ENCODE measurements at regions not wholly inside any gene's neighbourhood (a gene's known extent, or its start where the extent isn't known, plus 50 kb on each side); places are given as distances from the start of the nearest gene placed in this dataset.

GRCh38 chr11:71070490-71071453, 181.6 kb downstream of the SHANK2 start:
- Histone ChIP-seq H3K23ac (ENCODE audit: insufficient read length) (no peak overlapping the region), H3K18ac (ENCODE audit: extremely low read depth, low read length) (no peak overlapping the region), H3K4me3 (ENCODE audit: extremely low read depth in 1 of 4, insufficient read depth in 2 of 4, low read depth in 3 of 4, low read length in 4 of 4) (no peak overlapping the region), H4K20me1 (replicated peaks in 1 of 2; ENCODE audit: control insufficient read depth in 1 of 2, insufficient read depth in 2 of 2, low read length in 2 of 2) (peaks cover 1 to 15% of the 10 kb centered on the region in 2 experiments), H3K23me2 (ENCODE audit: low read depth, low read length) (peaks cover 13% of the 10 kb centered on the region; the same call in 1 of the 2 replicates), H2BK120ac (replicated peaks; ENCODE audit: low read depth, low read length) (no peak overlapping the region), H3K79me1 (ENCODE audit: low read depth, low read length) (peaks cover 2% of the 10 kb centered on the region; the same call in 1 of the 2 replicates), H3K27ac (ENCODE audit: low read depth, low read length) (no peak overlapping the region), H4K8ac (ENCODE audit: extremely low read depth, insufficient read depth, low read length) (no peak overlapping the region), H3K4me2 (ENCODE audit: insufficient read depth in 1 of 2, low read depth in 2 of 2, low read length in 2 of 2) (no peak overlapping the region), H2AFZ (ENCODE audit: low read length) (no peak overlapping the region), H3K36me3 (ENCODE audit: control insufficient read depth in 2 of 4, insufficient read depth in 4 of 4, low read length in 3 of 4) (peaks cover 0 to 6% (median 2%) of the 10 kb centered on the region in 4 experiments; a peak in 3 of 8 replicates), H4K5ac (ENCODE audit: insufficient read length, low read depth, low read length) (no peak overlapping the region), H4K91ac (replicated peaks; ENCODE audit: insufficient read length, low read length) (no peak overlapping the region), H2BK5ac (ENCODE audit: low read depth, low read length) (no peak overlapping the region), H2BK15ac (ENCODE audit: low read length) (no peak overlapping the region), H2BK20ac (ENCODE audit: low read length) (no peak overlapping the region), H3K14ac (ENCODE audit: insufficient read length) (no peak overlapping the region), H2AK5ac (ENCODE audit: low read depth, low read length) (no peak overlapping the region), H3K79me2 (ENCODE audit: control insufficient read depth in 1 of 2, insufficient read depth in 2 of 2, low read length in 2 of 2) (peaks cover 5 to 14% of the 10 kb centered on the region in 2 experiments; a peak in 3 of 4 replicates), H3K9me3 (ENCODE audit: insufficient read depth in 2 of 2, low read depth in 1 of 2, low read length in 1 of 2) (peaks cover 0 to 6% of the 10 kb centered on the region in 2 experiments; a peak in 1 of 4 replicates), H3K4ac (replicated peaks; ENCODE audit: insufficient read length, low read depth, low read length) (no peak overlapping the region), H3K4me1 (replicated peaks in 1 of 4; ENCODE audit: control insufficient read depth in 3 of 4, insufficient read depth in 4 of 4, low read length in 3 of 4) (no peaks in the 10 kb centered on the region; a peak in 2 of 7 replicates), H3K27me3 (replicated peaks in 1 of 4; ENCODE audit: control insufficient read depth in 3 of 4, extremely low read depth in 1 of 4, insufficient read depth in 3 of 4, low read length in 3 of 4) (no peaks in the 10 kb centered on the region), H3K56ac (replicated peaks; ENCODE audit: insufficient read length, low read depth, low read length) (no peak overlapping the region), H2BK12ac (ENCODE audit: low read depth, low read length) (no peak overlapping the region), H3K9ac (replicated peaks in 1 of 4; ENCODE audit: extremely low read depth in 1 of 4, low read depth in 3 of 4, low read length in 3 of 4) (no peak overlapping the region)
- POLR2A ChIA-PET (ENCODE audit: partially characterized antibody) = no interaction called here
- 89% methylated on average over 12 of the region's 12 CpGs; no CpG with 5 or more reads in 1 of the 2 experiments for WGBS, 2 experiments (ENCODE audit: extremely low coverage in 1 of 2, insufficient coverage in 1 of 2, insufficient read length in 1 of 2, insufficient replicate concordance in 2 of 2, low coverage in 1 of 2, low lambda C conversion rate in 2 of 2, missing lambda C conversion rate in 1 of 2)
- DNase-seq (ENCODE audit: low read depth in 1 of 2, low spot score in 2 of 2) (no peak), FAIRE-seq (no peak)
- CTCF ChIA-PET (ENCODE audit: partially characterized antibody) = interaction anchor here (0.6 to 1.8 kb wide), 7 partner anchors 9 to 1357 kb away, joined by 3 to 6 read pairs (median 4); no protein-coding TSS in a partner anchor
- no peak for TF ChIP-seq SUZ12 (IDR thresholded peaks at IDR 0.05; ENCODE audit: low read length)
- no peak for TF ChIP-seq EGR1 (IDR thresholded peaks at IDR 0.05; ENCODE audit: borderline replicate concordance, low read depth, low read length)
- TF ChIP-seq, protein P1, sequence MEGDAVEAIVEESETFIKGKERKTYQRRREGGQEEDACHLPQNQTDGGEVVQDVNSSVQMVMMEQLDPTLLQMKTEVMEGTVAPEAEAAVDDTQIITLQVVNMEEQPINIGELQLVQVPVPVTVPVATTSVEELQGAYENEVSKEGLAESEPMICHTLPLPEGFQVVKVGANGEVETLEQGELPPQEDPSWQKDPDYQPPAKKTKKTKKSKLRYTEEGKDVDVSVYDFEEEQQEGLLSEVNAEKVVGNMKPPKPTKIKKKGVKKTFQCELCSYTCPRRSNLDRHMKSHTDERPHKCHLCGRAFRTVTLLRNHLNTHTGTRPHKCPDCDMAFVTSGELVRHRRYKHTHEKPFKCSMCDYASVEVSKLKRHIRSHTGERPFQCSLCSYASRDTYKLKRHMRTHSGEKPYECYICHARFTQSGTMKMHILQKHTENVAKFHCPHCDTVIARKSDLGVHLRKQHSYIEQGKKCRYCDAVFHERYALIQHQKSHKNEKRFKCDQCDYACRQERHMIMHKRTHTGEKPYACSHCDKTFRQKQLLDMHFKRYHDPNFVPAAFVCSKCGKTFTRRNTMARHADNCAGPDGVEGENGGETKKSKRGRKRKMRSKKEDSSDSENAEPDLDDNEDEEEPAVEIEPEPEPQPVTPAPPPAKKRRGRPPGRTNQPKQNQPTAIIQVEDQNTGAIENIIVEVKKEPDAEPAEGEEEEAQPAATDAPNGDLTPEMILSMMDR (IDR thresholded peaks at IDR 0.05; ENCODE audit: control extremely low read depth in 1 of 3, insufficient read depth in 1 of 3, low read depth in 1 of 3, low read length in 3 of 3) = no peak
- TF ChIP-seq CEBPB (IDR thresholded peaks at IDR 0.05; ENCODE audit: low read depth, low read length) = no peak
- no peak for TF ChIP-seq YY1 (IDR thresholded peaks at IDR 0.05; ENCODE audit: low read depth, low read length)
- TF ChIP-seq BRCA1 (IDR thresholded peaks at IDR 0.05; ENCODE audit: low read depth, low read length) = no peak
- TF ChIP-seq ATF3 (IDR thresholded peaks at IDR 0.05; ENCODE audit: insufficient read depth, low read depth, low read length) = no peak
- TF ChIP-seq ASH2L (IDR thresholded peaks at IDR 0.05; ENCODE audit: low read length) = no peak

Measured in H1 (cell line).